Stimulated activated CD4-positive, alpha-beta T cell treated with anti-CD3 and anti-CD28 coated beads, Interleukin-2, amount 100 ng/mL, for 48 hours (primary cell): ENCODE measurements at regions not wholly inside any gene's neighbourhood (a gene's known extent, or its start where the extent isn't known, plus 50 kb on each side); places are given as distances from the start of the nearest gene placed in this dataset.
"Not testable (repeated sequence)": the region's sequence is repeated elsewhere in the genome, so short reads cannot be mapped to it uniquely, and the experiment has no call there.

Experiments used
- DNase-seq, 2 donors: peaks; one replicate each; pipeline ENCODE4 v3.0.0-alpha.2; 2020

DNA sequence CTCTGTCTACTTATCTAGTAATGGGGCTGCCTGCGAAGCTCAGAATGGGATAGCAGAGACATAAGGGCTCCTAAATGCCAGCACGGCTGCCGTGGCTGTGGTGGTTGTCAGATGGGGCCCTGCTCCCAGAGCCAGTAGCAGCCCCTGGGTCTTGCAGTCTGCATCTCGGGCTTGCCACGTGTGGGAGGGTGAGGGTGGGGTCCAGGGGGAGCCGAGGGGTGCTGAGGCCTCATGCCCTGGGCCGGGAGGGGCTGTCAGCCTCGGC is 88.8 kb upstream of the GSE1 start:
- DNase-seq, result no peak

DNA sequence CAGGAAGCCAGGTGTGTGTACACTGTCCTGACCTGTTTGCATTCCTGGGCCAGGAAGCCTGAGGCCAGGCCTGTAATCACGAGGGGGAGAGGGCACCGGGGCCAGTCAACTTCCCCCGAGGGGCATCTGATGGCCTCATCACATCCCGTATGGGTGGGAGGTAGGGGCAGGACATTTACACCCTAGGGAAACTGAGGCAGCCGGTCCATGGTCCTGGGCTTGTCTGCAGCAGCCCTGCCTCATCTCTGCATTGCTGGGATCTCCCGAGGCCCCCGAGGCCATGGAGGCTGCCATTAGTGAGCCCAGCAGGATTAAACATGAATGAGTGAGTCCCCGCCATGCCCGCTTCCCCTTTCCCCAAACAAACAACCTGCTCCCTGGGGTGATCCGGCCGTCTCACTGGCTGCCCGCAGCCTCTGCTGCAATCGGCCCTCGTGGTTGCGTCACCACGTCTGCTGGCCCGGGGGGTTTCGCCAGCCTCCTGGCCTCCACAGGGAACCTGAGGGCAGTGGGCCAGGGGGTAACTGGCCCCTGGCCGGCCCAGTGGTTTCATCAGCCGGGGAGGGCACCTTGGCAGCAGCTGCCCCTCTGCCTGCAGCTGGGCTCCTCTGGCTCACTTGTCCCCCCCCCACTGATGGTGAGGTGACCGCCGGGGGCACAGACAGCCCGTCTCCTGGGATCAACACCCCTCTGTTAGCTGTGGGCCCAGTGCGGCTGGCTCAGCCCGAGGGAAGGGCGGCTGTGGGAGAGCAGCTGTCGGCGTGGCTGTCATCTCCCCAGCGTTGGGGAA is 88.3 kb upstream of the GSE1 start:
- no peak for DNase-seq

DNA sequence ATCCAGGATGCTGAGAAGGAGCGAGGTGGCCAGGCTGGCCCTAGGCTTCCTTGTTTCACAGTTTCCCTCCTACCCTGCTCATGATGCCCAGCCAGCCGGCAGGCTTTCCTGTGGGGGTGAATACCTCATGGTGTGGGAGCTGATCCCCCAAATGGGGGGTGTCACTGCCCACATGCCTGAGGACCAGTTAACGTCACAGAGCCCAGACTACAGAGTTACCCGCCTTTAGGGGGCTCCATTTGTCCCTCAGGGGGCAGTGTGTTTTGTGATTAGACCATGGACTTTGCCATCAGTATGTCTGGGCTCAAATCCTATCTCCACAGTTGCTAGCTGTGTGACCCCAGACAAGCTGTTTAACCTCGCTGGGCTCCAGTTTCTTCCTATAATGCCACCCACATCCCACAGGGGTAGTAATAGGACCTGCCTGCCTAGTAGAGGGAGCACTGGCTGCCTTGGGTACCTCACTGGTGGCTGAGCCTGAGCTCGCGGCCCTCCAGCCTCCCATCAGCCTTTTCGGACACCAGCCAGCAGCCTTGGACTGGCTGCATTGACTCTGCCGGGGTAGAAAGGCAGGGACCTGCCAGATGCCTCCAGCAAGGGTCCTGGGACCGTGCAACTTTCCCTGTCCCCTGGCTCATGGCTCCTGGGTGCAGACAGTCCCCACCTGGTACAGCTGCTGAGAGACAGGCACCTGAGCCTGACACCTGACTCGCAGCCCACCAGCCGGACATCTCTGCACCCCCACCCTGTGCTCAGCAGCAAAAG is 87.5 kb upstream of the GSE1 start:
- DNase-seq, result no peak

DNA sequence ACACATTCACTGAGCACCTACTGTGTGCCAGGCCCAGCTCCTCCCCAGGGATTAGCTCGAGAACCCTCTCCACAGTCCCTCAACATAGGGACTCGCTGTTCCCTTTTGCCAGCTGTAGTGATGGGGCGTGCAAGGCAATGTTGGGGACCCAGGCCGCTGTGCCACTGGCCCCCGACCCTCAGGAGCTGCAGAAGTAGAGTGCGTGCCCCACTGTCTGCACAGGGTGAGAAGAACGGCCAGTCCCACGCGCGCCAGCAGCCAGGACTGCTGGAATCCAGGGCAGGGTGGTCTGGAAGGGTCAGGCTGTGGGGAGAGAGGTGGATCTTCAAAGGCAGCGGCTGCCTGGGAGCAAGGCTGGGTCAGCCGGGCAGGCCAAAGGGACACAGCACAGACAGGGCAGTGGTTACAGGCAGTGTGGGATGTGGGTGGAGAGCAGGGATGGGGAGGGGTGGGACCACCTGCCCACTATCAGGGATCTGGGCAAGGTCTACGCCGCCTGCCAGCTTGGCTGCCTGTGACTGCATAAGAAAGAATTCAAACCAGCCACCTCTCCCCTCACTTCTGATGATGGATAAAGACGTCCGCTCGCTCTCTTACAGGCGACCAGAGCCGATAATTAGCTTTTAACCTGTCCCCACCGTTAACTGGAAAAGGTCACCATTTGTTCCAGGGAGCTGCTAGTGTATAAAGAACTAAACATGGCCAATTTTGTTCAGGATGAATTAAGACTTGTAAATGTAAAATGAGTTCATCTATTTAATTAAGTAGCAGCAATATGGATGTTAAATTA is 86.7 kb upstream of the GSE1 start:
- DNase-seq, result no peak

DNA sequence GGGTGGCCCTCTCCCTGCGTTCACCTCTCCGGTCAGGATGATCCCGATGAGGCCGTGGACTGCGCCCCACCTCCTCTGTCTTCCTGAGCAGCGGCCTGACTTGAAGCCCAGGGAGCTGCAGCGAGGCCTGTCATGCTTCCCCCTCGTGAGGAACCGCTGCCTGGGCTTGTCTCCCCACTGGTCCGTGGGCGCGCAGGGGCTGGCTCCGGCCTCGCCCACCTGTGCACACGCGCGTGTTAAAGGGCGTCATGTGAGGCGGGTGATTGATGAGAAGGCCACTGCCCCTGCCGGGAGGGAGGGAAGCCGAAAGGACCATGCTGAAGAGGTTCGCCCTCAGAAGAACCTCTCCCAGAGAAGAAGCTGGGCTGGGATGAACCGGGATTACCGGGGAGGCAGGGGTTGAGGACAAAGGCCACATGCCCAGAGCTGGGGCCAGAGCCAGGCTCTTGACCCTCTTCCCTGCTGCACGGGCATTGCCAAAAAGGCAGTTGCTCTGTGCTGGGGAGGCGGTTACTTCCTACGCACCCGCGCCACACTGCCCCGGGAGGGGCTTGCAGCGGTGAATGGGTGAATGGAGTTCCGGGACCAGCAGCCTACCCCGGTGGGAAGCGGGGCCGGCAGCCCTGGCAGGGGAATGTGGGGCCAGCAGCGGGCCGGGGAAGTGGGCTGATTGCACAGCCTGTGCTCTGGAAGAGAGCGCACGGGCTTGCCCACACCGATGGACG is 85.9 kb upstream of the GSE1 start:
- no peak for DNase-seq

DNA sequence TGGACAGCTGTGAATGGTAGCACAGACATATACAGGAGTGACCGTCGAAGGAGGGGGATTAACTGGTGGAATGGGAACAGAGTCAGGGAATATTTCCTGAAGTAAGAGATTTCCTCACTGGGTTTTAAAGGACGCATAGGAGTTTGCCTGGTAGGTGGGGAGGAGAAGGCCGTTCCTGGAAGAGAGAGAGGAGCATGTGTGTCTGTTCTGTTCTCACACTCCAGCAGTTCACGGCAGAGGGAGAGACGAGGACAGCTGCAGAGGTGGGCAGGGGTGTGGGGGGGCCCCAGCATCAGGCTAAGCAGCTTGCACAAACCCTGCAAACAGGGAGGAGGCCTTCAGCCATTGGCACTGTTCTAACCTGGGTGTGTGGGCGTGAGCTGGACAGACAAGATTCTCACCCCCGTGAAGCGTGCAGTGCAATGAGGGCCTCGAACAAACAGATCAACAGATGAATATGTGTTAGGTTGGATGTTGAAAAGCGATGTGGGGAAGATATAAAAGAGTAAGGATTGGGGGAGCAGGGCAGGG is 85.3 kb upstream of the GSE1 start:
- DNase-seq, result no peak

DNA sequence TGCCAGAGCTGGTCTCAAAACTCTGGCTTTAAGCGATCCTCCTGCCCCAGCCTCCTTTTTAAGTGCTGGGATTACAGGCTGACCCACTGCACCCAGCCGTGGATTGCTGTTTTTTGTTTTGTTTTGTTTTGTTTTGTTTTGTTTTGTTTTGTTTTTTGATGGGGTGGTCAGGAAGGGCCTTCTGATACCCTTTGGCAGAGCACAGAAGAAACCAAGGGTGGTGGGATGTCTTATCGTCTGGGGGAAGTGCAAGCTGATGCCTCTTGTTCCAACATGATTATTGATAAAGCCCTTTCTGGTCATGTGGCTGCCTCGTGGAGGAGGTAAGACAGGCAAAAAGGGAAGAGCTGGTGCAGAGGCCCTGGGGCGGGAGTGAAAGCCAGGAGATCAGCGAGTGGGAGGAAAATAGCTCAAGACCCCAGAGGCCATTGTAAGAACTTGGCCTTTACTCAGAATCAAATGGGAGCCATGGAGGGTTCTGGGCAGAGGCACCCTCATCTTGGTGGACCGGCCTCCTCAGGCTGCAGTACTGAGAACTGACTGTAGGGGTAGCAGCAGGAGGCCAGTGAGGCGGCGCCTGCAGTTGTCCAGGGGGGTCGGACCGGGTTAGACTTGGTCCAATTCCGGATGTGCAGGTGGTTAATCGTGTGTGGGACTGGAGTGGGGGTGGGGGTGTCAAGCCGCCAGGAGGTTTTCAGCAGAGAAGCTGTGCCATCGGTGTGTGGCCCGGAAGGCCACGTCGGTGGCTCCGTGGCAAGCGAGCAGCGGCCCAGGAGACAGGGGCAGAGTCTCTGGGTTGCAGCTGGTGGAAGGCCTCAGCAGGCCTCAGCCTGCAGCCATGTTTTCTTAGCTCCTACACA is 84.4 kb upstream of the GSE1 start:
- peak; percentile 12 to 29 for DNase-seq

DNA sequence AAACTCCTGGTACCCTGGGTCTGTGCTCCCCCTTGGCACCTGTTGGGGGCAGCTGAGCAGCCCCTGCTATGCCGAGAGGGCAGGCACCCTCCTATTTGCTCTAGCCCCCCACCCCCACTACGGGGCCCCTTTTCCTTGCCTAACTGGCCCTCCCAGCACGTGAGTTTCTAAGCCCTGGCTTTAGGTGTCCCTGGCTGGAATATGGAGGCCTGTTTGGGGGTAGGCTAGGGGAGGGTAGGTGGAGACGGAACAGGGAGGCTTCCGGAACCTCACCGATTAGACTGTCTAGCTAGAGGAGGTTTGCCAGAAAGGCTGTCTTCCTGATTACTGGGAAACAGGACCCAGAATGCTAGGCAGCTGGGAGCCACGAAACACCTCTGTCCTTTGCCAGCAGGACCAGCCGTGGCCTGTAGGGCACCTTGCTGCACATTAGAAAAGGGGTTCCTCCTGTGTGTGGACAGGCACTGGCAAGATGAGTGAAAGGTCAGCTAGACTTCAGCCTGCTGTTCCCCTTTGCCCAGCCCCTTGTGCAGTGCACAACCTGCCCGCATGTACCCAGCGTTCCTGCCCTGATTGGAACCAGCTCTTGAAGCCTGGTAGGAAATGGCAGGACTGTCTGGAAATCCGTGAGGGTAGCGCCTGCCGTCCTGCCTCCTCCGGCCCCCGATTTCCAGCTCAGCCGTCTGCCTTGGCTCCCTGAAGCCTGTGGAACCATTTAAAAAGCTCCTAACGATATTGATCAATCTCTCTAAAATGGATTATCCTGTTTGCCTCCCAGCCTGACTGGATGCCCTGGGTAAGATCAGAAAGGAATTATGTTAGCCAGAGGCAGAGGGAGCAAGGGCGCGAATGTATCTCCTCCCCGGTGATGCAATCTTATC is 83.4 kb upstream of the GSE1 start:
- no peak for DNase-seq

DNA sequence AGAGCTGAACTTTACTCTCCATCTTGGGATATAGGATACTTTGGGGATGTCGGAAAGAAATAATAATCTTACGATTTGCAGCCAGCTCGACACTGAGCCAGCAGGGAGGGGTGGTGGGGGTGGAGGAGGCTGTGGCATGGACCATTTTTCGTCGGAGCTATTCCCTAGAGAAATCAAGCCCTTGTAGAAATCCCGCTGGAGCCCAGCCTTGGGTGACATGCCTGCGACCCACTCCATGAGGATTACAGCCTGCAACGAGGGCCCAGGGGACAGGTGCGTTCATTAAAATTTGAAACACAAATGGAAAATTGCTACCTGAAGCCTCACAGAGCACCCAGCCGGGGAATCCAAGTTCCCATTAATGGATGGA is 82.8 kb upstream of the GSE1 start:
- DNase-seq, result no peak

DNA sequence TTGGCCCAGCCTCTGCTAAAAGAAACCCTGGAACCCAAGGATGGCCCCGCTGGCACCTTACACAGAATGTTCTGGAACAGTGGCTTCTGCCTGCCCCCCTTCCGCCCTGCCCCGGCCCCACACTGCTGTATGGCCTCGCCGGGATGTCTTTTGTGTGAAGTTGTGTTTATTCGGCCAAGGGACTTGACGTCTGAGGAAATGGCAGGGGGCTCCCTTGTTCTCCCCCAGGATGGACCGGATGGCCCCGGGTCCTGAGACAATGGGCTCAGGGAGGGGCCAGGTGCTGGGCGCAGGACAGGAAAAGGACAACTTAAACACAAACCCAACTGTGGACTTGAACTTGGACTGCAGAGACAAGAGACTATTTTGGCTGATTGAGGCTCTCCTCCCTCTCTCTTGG is 81.6 kb upstream of the GSE1 start:
- no peak for DNase-seq

DNA sequence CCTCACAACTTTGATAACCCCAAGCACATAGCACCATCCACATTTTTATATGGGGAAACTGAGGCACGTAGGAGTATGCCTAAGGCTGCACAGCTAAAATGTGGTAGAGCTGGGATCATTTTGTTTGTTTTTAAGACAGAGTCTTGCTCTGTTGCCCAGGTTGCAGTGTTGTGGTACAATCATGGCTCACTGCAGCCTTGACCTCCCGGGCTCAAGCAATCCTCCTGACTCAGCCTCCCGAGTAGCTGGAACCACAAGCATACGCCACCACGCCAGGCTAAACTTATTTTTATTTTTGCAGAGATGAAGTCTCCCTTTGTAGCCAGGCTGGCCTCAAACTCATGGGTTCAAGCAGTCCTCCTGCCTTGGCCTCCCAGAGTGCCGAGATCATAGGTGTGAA is 81.0 kb upstream of the GSE1 start:
- DNase-seq, result no peak

DNA sequence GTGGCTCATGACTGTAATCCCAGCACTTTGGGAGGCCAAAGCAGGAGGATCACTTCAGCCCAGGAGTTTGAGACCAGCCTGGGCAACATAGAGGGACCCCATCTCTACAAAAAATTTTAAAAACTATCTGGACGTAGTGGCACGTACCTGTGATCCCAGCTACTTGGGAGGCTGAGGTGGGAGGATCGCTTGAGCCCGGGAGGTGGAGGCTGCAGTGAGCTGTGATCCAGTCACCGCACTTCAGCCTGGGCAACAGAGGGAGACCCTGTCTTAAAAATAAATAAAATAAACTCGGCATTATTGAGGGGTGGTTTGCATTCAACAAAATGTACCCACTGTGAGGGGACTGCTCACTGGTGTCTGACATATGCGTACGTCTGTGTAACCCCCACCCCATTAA is 79.5 kb upstream of the GSE1 start:
- DNase-seq, result not testable (repeated sequence)

DNA sequence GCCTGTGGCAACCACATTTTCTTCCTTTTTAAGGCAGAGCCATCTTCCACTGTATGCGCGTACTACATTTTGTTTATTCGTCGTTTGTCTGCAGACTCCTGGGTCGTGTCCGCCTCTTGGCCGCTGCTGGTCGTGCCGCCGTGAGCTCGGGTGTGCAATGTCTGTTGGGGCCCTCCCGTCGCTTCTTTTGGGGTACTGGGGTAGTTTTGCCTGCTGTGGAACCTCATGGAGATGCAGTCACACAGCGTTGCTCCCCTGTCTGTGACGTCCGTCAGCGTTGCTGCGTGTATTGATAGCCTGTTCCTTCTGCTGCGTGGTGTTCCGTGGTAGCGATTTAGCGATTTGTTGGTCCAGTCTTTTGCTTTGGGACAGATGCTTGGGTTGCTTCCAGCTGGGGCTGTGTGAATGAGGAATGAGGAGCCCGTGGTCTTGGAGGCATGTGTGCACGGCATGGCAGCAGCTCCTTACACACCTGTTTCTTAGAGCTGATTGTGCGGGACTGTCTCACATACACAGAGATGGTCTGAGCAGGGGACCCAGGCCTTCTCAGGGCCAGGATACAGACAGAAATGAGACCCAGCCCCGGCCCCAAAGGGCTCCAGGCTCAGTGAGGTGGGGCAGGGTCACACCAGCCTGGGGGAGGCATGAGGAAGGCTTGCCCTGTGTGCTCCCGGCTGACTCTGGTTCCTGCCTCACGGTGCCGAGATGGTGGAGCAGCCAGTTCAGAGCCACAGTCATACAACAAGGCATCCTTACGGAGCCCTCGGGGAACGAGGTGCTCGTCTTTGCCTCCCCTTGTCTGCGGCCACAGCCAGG is 78.4 kb upstream of the GSE1 start:
- no peak for DNase-seq

DNA sequence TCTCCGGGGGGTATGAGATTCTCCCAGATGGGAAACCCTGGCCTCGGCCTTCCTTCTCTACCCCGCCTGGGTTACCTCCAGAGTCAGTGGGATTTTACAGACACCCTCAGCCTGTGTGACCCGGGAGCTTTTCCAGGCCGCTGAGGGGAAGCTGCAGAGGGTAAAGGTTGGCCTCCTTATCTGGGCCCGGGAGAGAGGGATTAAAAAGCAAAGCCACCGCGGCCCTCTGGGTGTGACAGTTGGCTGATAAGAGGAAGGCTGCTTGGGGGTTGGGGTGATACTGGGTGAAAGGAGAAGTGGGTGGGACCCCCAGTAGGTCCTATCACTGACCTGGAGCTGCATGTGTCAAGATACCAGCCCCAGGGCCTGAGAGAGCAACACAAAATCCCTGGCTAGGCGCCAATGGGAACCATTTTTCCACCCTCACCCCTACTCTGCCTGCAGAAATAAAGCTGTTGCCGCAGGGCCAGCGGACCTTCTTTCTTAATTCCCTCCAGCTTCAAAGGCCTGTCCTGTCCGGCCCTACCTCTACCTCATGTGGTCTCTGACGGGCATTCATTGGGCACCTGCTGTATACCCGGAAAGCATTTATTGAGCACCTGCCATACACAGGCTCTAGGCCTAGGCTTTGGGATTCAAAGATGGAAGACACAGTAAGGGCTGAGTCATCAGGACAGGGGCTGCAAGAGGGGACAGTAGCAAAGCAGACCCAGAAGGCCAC is 77.6 kb upstream of the GSE1 start:
- no peak for DNase-seq

DNA sequence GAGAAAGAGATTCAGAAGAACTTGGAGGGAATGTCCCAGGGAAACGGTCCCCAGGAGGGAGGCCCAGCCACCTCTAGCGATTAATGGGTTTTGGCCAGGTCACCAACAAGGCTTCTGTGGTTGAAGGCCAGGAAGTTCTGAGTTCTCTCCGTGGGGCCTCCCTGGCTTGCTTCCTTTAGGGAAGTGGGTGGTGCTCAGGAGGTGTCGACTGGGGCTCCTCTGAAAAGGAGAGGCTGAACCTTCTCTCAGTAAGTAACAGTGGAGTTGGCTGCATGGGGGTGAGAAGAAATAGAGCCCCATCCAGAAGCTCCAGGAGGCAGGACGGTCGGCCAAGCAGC is 77.1 kb upstream of the GSE1 start:
- no peak for DNase-seq

DNA sequence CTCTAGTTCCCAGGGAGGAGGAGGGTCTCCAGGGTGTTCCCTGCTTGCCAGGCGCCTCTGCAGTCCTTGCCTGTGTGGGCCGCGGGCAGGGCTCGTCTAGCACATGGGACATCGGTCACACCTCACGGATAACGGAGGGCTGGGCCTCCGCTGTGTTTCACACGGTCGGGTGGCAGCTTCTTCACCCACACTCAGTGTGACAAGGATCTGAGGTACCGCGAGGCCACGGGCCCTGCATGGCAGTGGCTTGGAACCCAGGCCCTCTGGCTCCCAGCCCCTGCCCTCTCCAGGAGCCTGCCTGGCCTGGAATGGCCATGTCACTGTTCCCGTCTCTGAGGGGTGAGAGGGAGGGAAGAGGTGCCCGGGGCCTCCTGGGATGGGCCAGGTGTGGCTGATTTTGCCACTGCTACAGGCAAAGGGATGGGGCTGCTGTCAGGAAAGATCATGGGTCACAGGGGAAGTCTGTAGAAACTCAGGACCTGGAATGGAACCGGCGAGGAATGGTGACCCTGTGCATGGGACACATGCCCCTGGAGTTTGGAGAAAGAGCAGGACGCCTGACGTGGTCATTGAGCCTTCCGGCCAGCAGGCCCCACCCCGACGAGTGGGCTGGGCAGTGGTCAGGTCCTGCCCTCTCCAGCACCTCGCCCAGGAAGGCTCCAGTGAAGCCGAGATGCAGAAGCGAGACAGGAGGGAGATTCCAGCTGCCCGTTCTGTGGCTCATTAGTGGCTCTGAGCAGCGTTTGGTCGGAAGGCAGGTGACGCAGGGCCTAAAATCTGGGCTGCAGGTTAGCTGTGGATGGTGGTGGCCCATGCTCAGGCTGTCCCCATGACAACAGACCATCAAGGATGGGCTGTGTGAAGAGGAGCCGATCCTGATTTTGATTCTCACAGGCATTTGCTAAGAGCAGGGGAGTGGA is 76.5 kb upstream of the GSE1 start:
- no peak for DNase-seq

DNA sequence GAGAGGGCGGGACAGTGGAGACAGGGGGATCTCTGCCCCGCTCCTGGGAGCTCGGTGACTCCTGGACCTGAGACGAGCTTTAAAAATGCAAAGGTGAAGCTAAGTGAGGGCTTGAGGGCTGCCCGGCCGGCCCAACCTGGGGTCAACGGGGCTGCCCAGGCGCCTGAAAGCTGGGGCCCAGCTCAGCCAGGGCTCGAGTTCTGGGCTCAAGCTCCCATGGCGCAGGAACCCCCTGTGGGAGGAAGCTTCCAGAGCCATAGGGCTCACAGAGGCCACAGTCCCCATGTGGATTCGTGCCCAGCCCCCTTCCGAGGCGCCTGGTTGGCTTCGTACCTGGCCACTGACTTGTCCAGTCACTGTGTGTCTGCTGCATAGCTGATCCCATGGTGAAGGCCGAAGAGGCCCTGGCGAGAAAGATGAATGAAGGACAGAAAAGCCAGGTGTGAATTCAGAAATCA is 75.8 kb upstream of the GSE1 start:
- DNase-seq, result no peak

DNA sequence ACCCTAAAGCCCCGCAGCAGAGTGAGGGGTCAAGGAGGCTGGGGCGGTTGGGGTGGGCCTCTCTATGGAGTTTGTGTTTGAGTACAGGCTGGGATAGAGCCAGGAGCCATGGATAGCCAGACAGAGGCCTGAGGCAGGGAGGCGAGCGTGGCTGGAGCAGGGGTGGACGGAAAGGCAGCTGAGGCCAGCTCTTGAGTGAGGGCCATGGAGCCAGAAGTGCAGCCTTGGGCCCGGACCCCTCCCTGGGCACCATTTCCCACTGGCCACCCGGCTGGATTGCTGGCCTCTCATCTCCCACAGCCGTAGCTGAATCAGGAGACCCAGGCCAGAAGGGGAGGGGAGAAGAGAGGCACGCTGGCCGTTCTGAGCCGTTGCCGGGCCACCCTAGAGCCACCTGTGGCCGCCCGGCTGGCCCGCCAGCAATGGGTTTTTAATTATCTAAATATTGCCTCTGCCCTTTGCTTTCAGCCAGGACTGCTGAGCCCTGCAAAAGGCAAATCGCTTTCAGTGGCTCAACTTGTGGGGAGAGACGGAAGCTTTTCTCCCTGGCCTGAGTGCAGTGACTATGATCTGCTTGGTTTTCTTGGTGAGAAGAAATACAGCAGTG is 75.2 kb upstream of the GSE1 start:
- DNase-seq, result no peak
